Right ventricle myocardium inferior (tissue), 1 donor: ENCODE measurements at regions not wholly inside any gene's neighbourhood (a gene's known extent, or its start where the extent isn't known, plus 50 kb on each side); places are given as distances from the start of the nearest gene placed in this dataset.
A peak's percentile ranks its signal among the peaks of the same experiment; 100 is the strongest.

Experiments
- ATAC-seq: fragments of 200-7000 bp; cut with Tn5 transposase; one replicate; pipeline ENCODE4 v1.9.1; 2020; ENCODE audit warnings: mild to moderate bottlenecking, moderate library complexity
- DNase-seq: peaks from one replicate; pipeline ENCODE4 v3.0.0; 2021; ENCODE audit errors: missing footprints
- intact Hi-C: fragments of 100-400 bp; cut with DNase I; formaldehyde crosslinking; loops from one replicate; pipeline ENCODE4 v1.11.0; 2022
- donor health status: DM: no; HTN: yes; CAD: no; lungs with severe emphysema.

GRCh38 chr1:193516755-193517388 is 330.5 kb upstream of the B3GALT2 start:
- no peak for ATAC-seq
- DNase-seq = no peak
- intact Hi-C loops = no loop called here

- DNase-seq (no peak), ATAC-seq (no peak)
- intact Hi-C loops = no loop called here
Observed at GRCh38 chr1:193514397-193514796, 328.0 kb upstream of the B3GALT2 start.

- DNase-seq (no peak), ATAC-seq (no peak)
- intact Hi-C loops = no loop called here
Observed at GRCh38 chr1:193513032-193513431, 326.6 kb upstream of the B3GALT2 start.

- ATAC-seq (no peak), DNase-seq (no peak)
- intact Hi-C loops = no loop called here
Observed at GRCh38 chr1:193504920-193505319, 318.5 kb upstream of the B3GALT2 start.

- DNase-seq (no peak), ATAC-seq (no peak)
- intact Hi-C loops = no loop called here
Observed at GRCh38 chr1:193498088-193498655, 311.8 kb upstream of the B3GALT2 start.

GRCh38 chr1:193494368-193494767 is 308.0 kb upstream of the B3GALT2 start:
- intact Hi-C loops = no loop called here
- ATAC-seq = no peak
- no peak for DNase-seq

GRCh38 chr1:193489191-193489590 is 302.8 kb upstream of the B3GALT2 start:
- intact Hi-C loops = loop anchor here (10.0 kb wide), 1 partner anchor 206 kb away; no protein-coding TSS in a partner anchor
- ATAC-seq = no peak
- DNase-seq = no peak

GRCh38 chr1:193487722-193488121 is 301.3 kb upstream of the B3GALT2 start:
- ATAC-seq (no peak), DNase-seq (no peak)
- intact Hi-C loops = loop anchor here (10.0 kb wide), 1 partner anchor 207 kb away; no protein-coding TSS in a partner anchor

- ATAC-seq (no peak), DNase-seq (no peak)
- intact Hi-C loops = loop anchor here (10.0 kb wide), 1 partner anchor 208 kb away; no protein-coding TSS in a partner anchor
Observed at GRCh38 chr1:193486671-193487229, 300.3 kb upstream of the B3GALT2 start.

GRCh38 chr1:193480755-193481154 is 294.3 kb upstream of the B3GALT2 start:
- peak; percentile 46 for ATAC-seq
- intact Hi-C loops = loop anchor here (10.0 kb wide), 1 partner anchor 214 kb away; no protein-coding TSS in a partner anchor

GRCh38 chr1:193479187-193479586 is 292.8 kb upstream of the B3GALT2 start:
- intact Hi-C loops = no loop called here
- no peak for DNase-seq
- ATAC-seq = no peak

More at GRCh38 chr1:193480755-193481154, 294.3 kb upstream of the B3GALT2 start:
- no peak for DNase-seq

- intact Hi-C loops = no loop called here
- DNase-seq (no peak), ATAC-seq (no peak)
Observed at GRCh38 chr1:193476748-193477147, 290.3 kb upstream of the B3GALT2 start.

GRCh38 chr1:193473932-193474331 is 287.5 kb upstream of the B3GALT2 start:
- intact Hi-C loops = no loop called here
- DNase-seq (no peak), ATAC-seq (no peak)

- intact Hi-C loops = no loop called here
Observed at GRCh38 chr1:193472838-193473398, 286.5 kb upstream of the B3GALT2 start.

GRCh38 chr1:193472430-193472829 is 286.0 kb upstream of the B3GALT2 start:
- DNase-seq (no peak), ATAC-seq (no peak)
- intact Hi-C loops = no loop called here

More at GRCh38 chr1:193472838-193473398, 286.5 kb upstream of the B3GALT2 start:
- ATAC-seq = no peak
- no peak for DNase-seq

- intact Hi-C loops = no loop called here
- ATAC-seq = no peak
- no peak for DNase-seq
Observed at GRCh38 chr1:193471981-193472380, 285.6 kb upstream of the B3GALT2 start.

- DNase-seq (no peak), ATAC-seq (no peak)
- intact Hi-C loops = no loop called here
Observed at GRCh38 chr1:193463326-193463932, 277.0 kb upstream of the B3GALT2 start.

- DNase-seq = no peak
- no peak for ATAC-seq
Observed at GRCh38 chr1:193462629-193463320, 276.4 kb upstream of the B3GALT2 start.

GRCh38 chr1:193458628-193459027 is 272.2 kb upstream of the B3GALT2 start:
- ATAC-seq = no peak
- intact Hi-C loops = no loop called here
- no peak for DNase-seq

More at GRCh38 chr1:193462629-193463320, 276.4 kb upstream of the B3GALT2 start:
- intact Hi-C loops = no loop called here
